Stomach (tissue), 8 donors: ENCODE measurements at regions not wholly inside any gene's neighbourhood (a gene's known extent, or its start where the extent isn't known, plus 50 kb on each side); places are given as distances from the start of the nearest gene placed in this dataset.

Source experiments
- DNase-seq, 2 donors: peaks; one replicate each; pipeline versions ENCODE4 v3.0.0 to v3.0.0-alpha.2; 2013 to 2019
- H3K27ac ChIP-seq, 5 donors: fragments of 200-600 bp in 4 of 5; sonication (generic) in 4 of 5; one replicate each; pipeline ENCODE4 v1.5.1; 2013 to 2019; ENCODE audit warnings: mild to moderate bottlenecking in 1 of 5, moderate library complexity in 1 of 5
- H3K27me3 ChIP-seq, 3 donors: fragments of 200-600 bp; sonication (generic); one replicate each; pipeline ENCODE4 v1.5.1; 2017 to 2019; ENCODE audit warnings: mixed run types in 1 of 3
- H3K36me3 ChIP-seq, 4 donors: fragments of 200-600 bp; sonication (generic); 1 replicate in 3 of 4; 2 replicates in 1 of 4; pipeline ENCODE4 v1.5.1; 2016 to 2019
- H3K4me1 ChIP-seq, 4 donors: fragments of 200-600 bp; sonication (generic); one replicate each; pipeline ENCODE4 v1.5.1; 2016 to 2019
- H3K4me3 ChIP-seq, 4 donors: fragments of 200-600 bp; sonication (generic) in 3 of 4; one replicate each; pipeline ENCODE4 v1.5.1; 2016 to 2019; ENCODE audit warnings: mild to moderate bottlenecking in 1 of 4
- H3K9me3 ChIP-seq, 4 donors: fragments of 200-600 bp; sonication (generic); one replicate each; pipeline ENCODE4 v1.5.1; 2016 to 2019
- EP300 ChIP-seq: sonication (generic); formaldehyde crosslinking; IDR thresholded peaks from one replicate; pipeline ENCODE4 v1.6.1; 2017; ENCODE audit warnings: antibody characterized with exemption
- POLR2A ChIP-seq, 4 donors: fragments of 450-650 bp; IDR thresholded peaks; one replicate each; pipeline ENCODE4 v1.6.1; 2016; ENCODE audit warnings: antibody characterized with exemption in 4 of 4, control low read depth in 2 of 4, mild to moderate bottlenecking in 1 of 4, moderate library complexity in 1 of 4
- POLR2AphosphoS5 ChIP-seq, 3 donors: sonication (generic); formaldehyde crosslinking; IDR thresholded peaks; one replicate each; pipeline ENCODE4 v1.6.1; 2016; ENCODE audit warnings: antibody characterized with exemption in 3 of 3
- WGBS, 5 donors: extraction: QIAGEN DNeasy Blood & Tissue Kit in 3 of 5; methylation state at CpG; one replicate each; pipeline versions ENCODE4 v1.1.5 to v1.1.7; 2013 to 2018; 5-methylcytosine and 5-hydroxymethylcytosine counted together
- intact Hi-C: fragments of 100-400 bp; cut with DNase I; formaldehyde crosslinking; loops from one replicate; pipeline ENCODE4 v1.15.1; 2023; ENCODE audit warnings: low total_unique reads
- TF ChIP-seq, protein P1 (sequence below), 7 experiments: fragments of 450-650 bp in 4 of 7; fragments of 200-600 bp in 3 of 7; sonication (generic) in 3 of 7; IDR thresholded peaks; one replicate each; pipeline ENCODE4 v1.5.1; 2016 to 2019; ENCODE audit warnings: antibody characterized with exemption in 7 of 7, control low read depth in 2 of 7, mild to moderate bottlenecking in 1 of 7
- donor health status: healthy with polysubstance abuse.
- donor health status: Bipolar disorder and iron deficiency.
- donor health status: healthy.

DNA sequence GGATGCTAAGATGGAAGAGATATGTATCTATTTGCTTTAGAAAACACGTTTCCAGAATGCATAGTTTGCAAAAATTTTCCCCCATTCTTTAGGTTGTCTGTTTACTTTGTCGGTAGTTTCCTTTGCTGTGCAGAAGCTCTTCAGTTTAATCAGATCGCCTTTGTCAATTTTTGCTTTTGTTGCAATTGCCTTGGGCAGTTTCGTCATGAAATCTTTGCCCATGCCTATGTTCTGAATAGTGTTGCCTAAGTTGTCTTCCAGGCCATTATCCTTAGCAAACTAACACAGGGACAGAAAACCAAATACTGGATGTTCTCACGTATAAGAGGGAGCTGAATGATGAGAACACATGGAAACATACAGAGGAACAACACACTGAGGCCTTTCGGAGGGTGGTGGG, 454.2 kb upstream of the SLC35B3 start:
- peaks cover 0 to 7% (median 0%) of the 10 kb centered on the region in 3 donors for H3K27me3 ChIP-seq
- TF ChIP-seq POLR2AphosphoS5 (IDR thresholded peaks at IDR 0.05), result no peak
- TF ChIP-seq, protein P1, sequence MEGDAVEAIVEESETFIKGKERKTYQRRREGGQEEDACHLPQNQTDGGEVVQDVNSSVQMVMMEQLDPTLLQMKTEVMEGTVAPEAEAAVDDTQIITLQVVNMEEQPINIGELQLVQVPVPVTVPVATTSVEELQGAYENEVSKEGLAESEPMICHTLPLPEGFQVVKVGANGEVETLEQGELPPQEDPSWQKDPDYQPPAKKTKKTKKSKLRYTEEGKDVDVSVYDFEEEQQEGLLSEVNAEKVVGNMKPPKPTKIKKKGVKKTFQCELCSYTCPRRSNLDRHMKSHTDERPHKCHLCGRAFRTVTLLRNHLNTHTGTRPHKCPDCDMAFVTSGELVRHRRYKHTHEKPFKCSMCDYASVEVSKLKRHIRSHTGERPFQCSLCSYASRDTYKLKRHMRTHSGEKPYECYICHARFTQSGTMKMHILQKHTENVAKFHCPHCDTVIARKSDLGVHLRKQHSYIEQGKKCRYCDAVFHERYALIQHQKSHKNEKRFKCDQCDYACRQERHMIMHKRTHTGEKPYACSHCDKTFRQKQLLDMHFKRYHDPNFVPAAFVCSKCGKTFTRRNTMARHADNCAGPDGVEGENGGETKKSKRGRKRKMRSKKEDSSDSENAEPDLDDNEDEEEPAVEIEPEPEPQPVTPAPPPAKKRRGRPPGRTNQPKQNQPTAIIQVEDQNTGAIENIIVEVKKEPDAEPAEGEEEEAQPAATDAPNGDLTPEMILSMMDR (IDR thresholded peaks at IDR 0.05), result no peak
- no peak for TF ChIP-seq EP300
- TF ChIP-seq POLR2A (IDR thresholded peaks at IDR 0.05), result no peak
- H3K4me1 ChIP-seq, result no peaks in the 10 kb centered on the region
- no peak for DNase-seq
- intact Hi-C loops, result no loop called here
- WGBS, 5 donors, result 68 to 81% (median 76%) methylated on average over 6 of the region's 6 CpGs
- no peak overlapping the region for H3K4me3 ChIP-seq
- H3K36me3 ChIP-seq, result no peaks in the 10 kb centered on the region
- no peak overlapping the region for H3K27ac ChIP-seq
- H3K9me3 ChIP-seq, result no peaks in the 10 kb centered on the region

DNA sequence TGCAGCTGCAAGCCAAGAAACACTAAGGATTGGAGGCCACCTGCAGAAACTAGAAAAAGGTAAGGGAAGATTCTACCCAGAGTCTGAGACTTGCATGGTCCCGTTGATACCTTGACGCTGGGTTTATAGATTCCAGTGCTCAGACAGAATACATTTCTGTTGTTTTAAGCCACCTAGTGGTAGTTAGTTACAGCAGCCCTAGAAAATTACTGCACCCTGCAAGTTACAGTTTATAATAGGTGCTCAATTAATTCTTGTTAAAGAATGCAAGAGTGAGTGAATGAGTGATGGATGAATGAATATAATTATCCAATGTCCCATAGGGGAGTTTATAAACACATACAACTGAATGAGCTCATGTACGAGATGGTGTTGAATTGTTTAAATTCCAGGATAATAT, 453.1 kb upstream of the SLC35B3 start:
- Histone ChIP-seq H3K4me1 (no peaks in the 10 kb centered on the region), H3K36me3 (no peaks in the 10 kb centered on the region), H3K9me3 (no peaks in the 10 kb centered on the region), H3K27ac (no peak overlapping the region), H3K4me3 (no peak overlapping the region), H3K27me3 (peaks cover 0 to 7% (median 0%) of the 10 kb centered on the region in 3 donors)
- TF ChIP-seq, protein P1 (IDR thresholded peaks at IDR 0.05), result peak in 1 of 7 experiments; percentile 15
- TF ChIP-seq POLR2AphosphoS5 (IDR thresholded peaks at IDR 0.05), result no peak
- intact Hi-C loops, result no loop called here
- WGBS, 5 donors, result 81 to 87% (median 83%) methylated on average over 3 of the region's 3 CpGs
- DNase-seq, result no peak

DNA sequence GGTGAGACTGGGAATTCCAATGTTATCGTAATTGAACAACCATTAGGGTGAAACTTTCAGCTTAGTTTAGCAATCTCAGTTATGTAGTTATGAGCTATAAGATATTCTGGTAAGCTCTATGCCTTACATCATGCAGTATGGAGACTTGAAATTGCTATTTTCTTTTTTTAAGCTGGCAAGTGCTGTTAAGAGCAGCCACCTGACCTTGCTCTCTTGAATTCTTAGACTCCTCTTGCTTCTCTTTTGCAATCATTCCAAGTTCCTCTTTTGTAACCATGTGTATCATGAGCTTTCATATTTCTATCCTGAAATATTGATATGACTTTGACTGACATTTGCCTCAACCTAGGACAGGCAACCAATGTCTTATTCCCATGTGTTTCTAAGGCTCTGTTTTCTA, 446.3 kb upstream of the SLC35B3 start:
- Histone ChIP-seq H3K27ac (no peak overlapping the region), H3K27me3 (no peaks in the 10 kb centered on the region), H3K9me3 (no peaks in the 10 kb centered on the region), H3K4me3 (no peak overlapping the region), H3K36me3 (no peaks in the 10 kb centered on the region), H3K4me1 (no peaks in the 10 kb centered on the region)
- 0 to 47% (median 0%) methylated on average over 1 of the region's 1 CpG for WGBS, 5 donors
- TF ChIP-seq POLR2AphosphoS5 (IDR thresholded peaks at IDR 0.05), result no peak
- no peak for TF ChIP-seq POLR2A (IDR thresholded peaks at IDR 0.05)
- TF ChIP-seq, protein P1 (IDR thresholded peaks at IDR 0.05), result no peak
- TF ChIP-seq EP300, result no peak
- DNase-seq, result no peak
- intact Hi-C loops, result no loop called here

DNA sequence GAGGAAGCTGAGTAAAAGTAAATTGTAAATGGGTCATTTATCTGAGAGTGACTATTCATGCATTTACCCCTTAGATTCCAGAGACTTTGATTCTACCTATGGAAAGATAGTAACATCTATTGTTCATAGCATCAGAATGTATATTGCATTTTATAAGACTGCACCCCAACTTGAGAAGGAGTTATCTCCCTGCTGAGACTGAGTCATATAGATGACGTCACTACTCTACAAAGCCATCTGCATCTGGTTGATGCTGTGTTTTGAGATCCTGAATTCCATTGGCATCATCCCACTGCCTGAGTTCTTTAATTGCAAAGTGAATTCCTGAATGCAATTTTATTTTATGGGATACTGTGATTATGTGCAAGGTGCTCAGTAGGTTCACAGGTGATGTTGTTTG, 444.0 kb upstream of the SLC35B3 start:
- intact Hi-C loops, result no loop called here
- 75 to 96% (median 85%) methylated on average over 1 of the region's 1 CpG for WGBS, 5 donors

More for the DNA sequence above, 444.0 kb upstream of the SLC35B3 start:
- H3K4me1 ChIP-seq, result no peaks in the 10 kb centered on the region
- no peaks in the 10 kb centered on the region for H3K36me3 ChIP-seq
- H3K27me3 ChIP-seq, result no peaks in the 10 kb centered on the region
- no peaks in the 10 kb centered on the region for H3K9me3 ChIP-seq
- DNase-seq, result no peak
- H3K27ac ChIP-seq, result no peak overlapping the region
- no peak overlapping the region for H3K4me3 ChIP-seq
- no peak for TF ChIP-seq EP300
- TF ChIP-seq, protein P1 (IDR thresholded peaks at IDR 0.05), result no peak
- TF ChIP-seq POLR2AphosphoS5 (IDR thresholded peaks at IDR 0.05), result no peak
- TF ChIP-seq POLR2A (IDR thresholded peaks at IDR 0.05), result no peak
